Trophoblast cell (in vitro differentiated cells and primary cell): ENCODE measurements at regions not wholly inside any gene's neighbourhood (a gene's known extent, or its start where the extent isn't known, plus 50 kb on each side); places are given as distances from the start of the nearest gene placed in this dataset.

Source experiments
- DNase-seq, 2 donors: peaks; one replicate each; pipeline ENCODE4 v3.0.0-alpha.2; 2016
- H2AFZ ChIP-seq: 2 replicates; pipeline ENCODE4 v1.6.1; 2013; ENCODE audit warnings: low read length, moderate library complexity, mild to moderate bottlenecking; ENCODE audit not compliant: insufficient read depth, poor library complexity
- H2AK5ac ChIP-seq: 2 replicates; pipeline ENCODE4 v1.6.1; 2013; ENCODE audit warnings: mild to moderate bottlenecking, low read length
- H2BK120ac ChIP-seq: 2 replicates; pipeline ENCODE4 v1.6.1; 2013; ENCODE audit warnings: low read length, mild to moderate bottlenecking, moderate library complexity; ENCODE audit not compliant: insufficient read depth, poor library complexity
- H2BK12ac ChIP-seq: 2 replicates; pipeline ENCODE4 v1.6.1; 2013; ENCODE audit warnings: mild to moderate bottlenecking, low read length, moderate library complexity
- H2BK5ac ChIP-seq: 2 replicates; pipeline ENCODE4 v1.6.1; 2013; ENCODE audit warnings: low read length, low read depth, moderate library complexity, mild to moderate bottlenecking; ENCODE audit not compliant: poor library complexity
- H3K14ac ChIP-seq: 2 replicates; pipeline ENCODE4 v1.6.1; 2013; ENCODE audit warnings: mild to moderate bottlenecking, low read length
- H3K18ac ChIP-seq: 2 replicates; pipeline ENCODE4 v1.6.1; 2013; ENCODE audit warnings: mild to moderate bottlenecking, low read length
- H3K23ac ChIP-seq: 2 replicates; pipeline ENCODE4 v1.6.1; 2013; ENCODE audit warnings: low read length
- H3K27ac ChIP-seq: 2 replicates; pipeline ENCODE4 v1.5.1; 2013; ENCODE audit warnings: low read depth, mild to moderate bottlenecking, inconsistent platforms, low read length, moderate library complexity
- H3K27me3 ChIP-seq: 2 replicates; pipeline ENCODE4 v1.6.1; 2013; ENCODE audit warnings: inconsistent platforms, mild to moderate bottlenecking, low read length, moderate library complexity; ENCODE audit not compliant: insufficient read depth
- H3K36me3 ChIP-seq, 2 experiments: 1 replicate in 1 of 2; 2 replicates in 1 of 2; pipeline ENCODE4 v1.6.1; 2013; ENCODE audit warnings: low read length in 2 of 2, mild to moderate bottlenecking in 2 of 2, moderate library complexity in 1 of 2; ENCODE audit not compliant: insufficient read depth in 2 of 2, control insufficient read depth in 1 of 2
- H3K4ac ChIP-seq: 2 replicates; pipeline ENCODE4 v1.6.1; 2013; ENCODE audit warnings: low read depth, mild to moderate bottlenecking, low read length, moderate library complexity
- H3K4me1 ChIP-seq, 2 experiments: 1 replicate in 1 of 2; 2 replicates in 1 of 2; pipeline ENCODE4 v1.6.1; 2013; ENCODE audit warnings: low read length in 2 of 2, mild to moderate bottlenecking in 2 of 2, moderate library complexity in 1 of 2; ENCODE audit not compliant: insufficient read depth in 2 of 2, control insufficient read depth in 1 of 2
- H3K4me2 ChIP-seq: 2 replicates; pipeline ENCODE4 v1.6.1; 2013; ENCODE audit warnings: inconsistent platforms, mild to moderate bottlenecking, low read length, moderate library complexity
- H3K4me3 ChIP-seq: 2 replicates; pipeline ENCODE4 v1.5.1; 2013; ENCODE audit warnings: mild to moderate bottlenecking, low read depth, low read length, inconsistent platforms
- H3K79me1 ChIP-seq: one replicate; pipeline ENCODE4 v1.6.1; 2013; ENCODE audit warnings: low read length
- H3K79me2 ChIP-seq: 2 replicates; pipeline ENCODE4 v1.6.1; 2013; ENCODE audit warnings: low read length, mild to moderate bottlenecking; ENCODE audit not compliant: control insufficient read depth, insufficient read depth, poor library complexity
- H3K9ac ChIP-seq: 2 replicates; pipeline ENCODE4 v1.6.1; 2013; ENCODE audit warnings: mild to moderate bottlenecking, low read length
- H3K9me3 ChIP-seq: 2 replicates; pipeline ENCODE4 v1.6.1; 2013; ENCODE audit warnings: low read depth, mild to moderate bottlenecking, control low read depth, inconsistent platforms, low read length; ENCODE audit not compliant: insufficient read depth
- H4K12ac ChIP-seq: 2 replicates; pipeline ENCODE4 v1.6.1; 2013; ENCODE audit warnings: low read depth, mild to moderate bottlenecking, low read length, moderate library complexity
- H4K8ac ChIP-seq: 2 replicates; pipeline ENCODE4 v1.6.1; 2013; ENCODE audit warnings: low read depth, mild to moderate bottlenecking, low read length, moderate library complexity
- H4K91ac ChIP-seq: one replicate; pipeline ENCODE4 v1.6.1; 2013; ENCODE audit warnings: low read depth, mild to moderate bottlenecking, low read length, moderate library complexity
- WGBS: extraction: QIAGEN DNeasy Blood & Tissue Kit; methylation state at CpG from one replicate; pipeline ENCODE4 v1.1.7; 2013; ENCODE audit warnings: missing lambda C conversion rate; ENCODE audit not compliant: insufficient read length, insufficient coverage; ENCODE audit errors: extremely low coverage; 5-methylcytosine and 5-hydroxymethylcytosine counted together

GRCh38 chr22:48588151-48588877 is 1239.4 kb downstream of the BRD1 start:
- Histone ChIP-seq H3K27me3 (no peaks in the 10 kb centered on the region), H3K4me2 (no peak overlapping the region), H2AK5ac (no peak overlapping the region), H3K4me1 (no peaks in the 10 kb centered on the region), H4K12ac (no peak overlapping the region), H3K4me3 (no peak overlapping the region), H3K9ac (no peak overlapping the region), H3K4ac (no peak overlapping the region), H3K79me2 (no peaks in the 10 kb centered on the region), H3K18ac (no peak overlapping the region), H3K27ac (no peak overlapping the region), H3K23ac (no peak overlapping the region), H4K91ac (no peak overlapping the region), H2BK5ac (no peak overlapping the region), H4K8ac (no peak overlapping the region), H2BK120ac (no peak overlapping the region), H3K79me1 (no peaks in the 10 kb centered on the region), H3K14ac (no peak overlapping the region), H3K36me3 (no peaks in the 10 kb centered on the region), H3K9me3 (peaks cover 4% of the 10 kb centered on the region), H2BK12ac (no peak overlapping the region), H2AFZ (no peak overlapping the region)
- no peak for DNase-seq
- no CpG with 5 or more reads among the region's 23 CpGs for WGBS

GRCh38 chr22:48587236-48587865 is 1240.3 kb downstream of the BRD1 start:
- Histone ChIP-seq H3K9ac (no peak overlapping the region), H3K4me1 (no peaks in the 10 kb centered on the region), H2BK5ac (no peak overlapping the region), H2BK120ac (no peak overlapping the region), H3K14ac (no peak overlapping the region), H3K27ac (no peak overlapping the region), H4K8ac (no peak overlapping the region), H3K4ac (no peak overlapping the region), H2AK5ac (no peak overlapping the region), H3K23ac (no peak overlapping the region), H2BK12ac (no peak overlapping the region), H2AFZ (no peak overlapping the region), H4K12ac (no peak overlapping the region), H3K4me3 (no peak overlapping the region), H4K91ac (no peak overlapping the region), H3K27me3 (no peaks in the 10 kb centered on the region), H3K36me3 (no peaks in the 10 kb centered on the region), H3K18ac (no peak overlapping the region), H3K9me3 (peaks cover 4% of the 10 kb centered on the region), H3K4me2 (no peak overlapping the region), H3K79me2 (no peaks in the 10 kb centered on the region), H3K79me1 (no peaks in the 10 kb centered on the region)
- no peak for DNase-seq
- WGBS, result no CpG with 5 or more reads among the region's 18 CpGs

- no peak for DNase-seq
- H3K9ac ChIP-seq, result no peak overlapping the region
- H3K36me3 ChIP-seq, result no peaks in the 10 kb centered on the region
- no peak overlapping the region for H3K14ac ChIP-seq
- H3K79me1 ChIP-seq, result no peaks in the 10 kb centered on the region
- no peak overlapping the region for H2AFZ ChIP-seq
- no peak overlapping the region for H3K4me3 ChIP-seq
- no peak overlapping the region for H2BK120ac ChIP-seq
- no peak overlapping the region for H2BK12ac ChIP-seq
- H3K27me3 ChIP-seq, result no peaks in the 10 kb centered on the region
- H2AK5ac ChIP-seq, result no peak overlapping the region
- no peak overlapping the region for H4K91ac ChIP-seq
- H3K23ac ChIP-seq, result no peak overlapping the region
- peaks cover 4% of the 10 kb centered on the region for H3K9me3 ChIP-seq
- no CpG with 5 or more reads among the region's 7 CpGs for WGBS
- H3K79me2 ChIP-seq, result no peaks in the 10 kb centered on the region
- H4K12ac ChIP-seq, result no peak overlapping the region
- H3K4me1 ChIP-seq, result no peaks in the 10 kb centered on the region
- no peak overlapping the region for H3K27ac ChIP-seq
- H3K18ac ChIP-seq, result no peak overlapping the region
- H3K4ac ChIP-seq, result no peak overlapping the region
- no peak overlapping the region for H3K4me2 ChIP-seq
- H2BK5ac ChIP-seq, result no peak overlapping the region
- no peak overlapping the region for H4K8ac ChIP-seq
Observed at GRCh38 chr22:48586799-48587185, 1240.9 kb downstream of the BRD1 start.

GRCh38 chr22:48585916-48586798 is 1241.5 kb downstream of the BRD1 start:
- Histone ChIP-seq H3K79me2 (no peaks in the 10 kb centered on the region), H3K14ac (no peak overlapping the region), H4K91ac (no peak overlapping the region), H3K4me2 (no peak overlapping the region), H3K27ac (no peak overlapping the region), H2BK5ac (no peak overlapping the region), H3K23ac (no peak overlapping the region), H3K27me3 (no peaks in the 10 kb centered on the region), H3K4ac (no peak overlapping the region), H3K4me1 (no peaks in the 10 kb centered on the region), H4K8ac (no peak overlapping the region), H2AK5ac (no peak overlapping the region), H2BK12ac (no peak overlapping the region), H3K9ac (no peak overlapping the region), H3K9me3 (peaks cover 4% of the 10 kb centered on the region), H3K79me1 (no peaks in the 10 kb centered on the region), H2BK120ac (no peak overlapping the region), H4K12ac (no peak overlapping the region), H3K18ac (no peak overlapping the region), H3K4me3 (no peak overlapping the region), H2AFZ (no peak overlapping the region), H3K36me3 (no peaks in the 10 kb centered on the region)
- DNase-seq, result no peak
- 100% methylated on average over 2 of the region's 21 CpGs for WGBS
